HEK293 (cell line): ENCODE measurements at regions not wholly inside any gene's neighbourhood (a gene's known extent, or its start where the extent isn't known, plus 50 kb on each side); places are given as distances from the start of the nearest gene placed in this dataset.

ENCODE experiments used
- CTCF ChIA-PET: fragments of 350-600 bp; formaldehyde crosslinking; extraction: SDS; loops from one replicate; lab custom pipeline; 2021; ENCODE audit warnings: antibody characterized with exemption; lab: Yijun Ruan, JAX
- POLR2A ChIA-PET: fragments of 300-600 bp; formaldehyde crosslinking; extraction: SDS; loops from one replicate; lab custom pipeline; 2020; ENCODE audit warnings: antibody characterized with exemption, inconsistent platforms; lab: Yijun Ruan, JAX
- H3K27ac ChIP-seq: fragments of 200-500 bp; sonication (Bioruptor generic); 2 replicates; pipeline ENCODE4 v1.5.1; 2014; ENCODE audit warnings: low read depth, low read length, control low read depth, inconsistent platforms; ENCODE audit errors: extremely low read depth
- H3K36me3 ChIP-seq, 2 experiments: fragments of 200-500 bp in 1 of 2; sonication (Bioruptor generic) in 1 of 2; 1 replicate in 1 of 2; 2 replicates in 1 of 2; pipeline ENCODE4 v1.5.1; 2014 to 2017; ENCODE audit warnings: inconsistent platforms in 2 of 2, low read length in 2 of 2; ENCODE audit not compliant: control insufficient read depth in 2 of 2, insufficient read depth in 1 of 2
- H3K4me1 ChIP-seq: fragments of 200-500 bp; sonication (Bioruptor generic); 2 replicates; pipeline ENCODE4 v1.5.1; 2014; ENCODE audit warnings: mild to moderate bottlenecking, low read length, inconsistent platforms; ENCODE audit not compliant: control insufficient read depth, insufficient read depth
- H3K4me3 ChIP-seq: 2 replicates; pipeline ENCODE4 v1.5.1; 2011; ENCODE audit warnings: low read depth, mild to moderate bottlenecking, control low read depth, low read length, moderate library complexity
- H3K9me3 ChIP-seq: fragments of 200-500 bp; sonication (Bioruptor generic); 2 replicates; pipeline ENCODE4 v1.5.1; 2014; ENCODE audit warnings: low read depth, low read length, inconsistent platforms; ENCODE audit not compliant: control insufficient read depth, insufficient read depth
- BCL11A ChIP-seq: fragments of 450-650 bp; formaldehyde crosslinking; IDR thresholded peaks from 2 replicates; pipeline ENCODE4 v1.5.1; 2016; ENCODE audit warnings: low read depth, missing biosample characterization, missing genetic modification characterization
- GLI4 ChIP-seq: fragments of 450-650 bp; formaldehyde crosslinking; IDR thresholded peaks from 2 replicates; pipeline ENCODE4 v1.5.1; 2016; ENCODE audit warnings: missing biosample characterization, missing genetic modification characterization
- GLIS2 ChIP-seq: fragments of 450-650 bp; formaldehyde crosslinking; IDR thresholded peaks from 2 replicates; pipeline ENCODE4 v1.5.1; 2016; ENCODE audit warnings: missing biosample characterization, missing genetic modification characterization
- KLF16 ChIP-seq: fragments of 450-650 bp; formaldehyde crosslinking; IDR thresholded peaks from 2 replicates; pipeline ENCODE4 v1.5.1; 2017; ENCODE audit warnings: missing biosample characterization, missing genetic modification characterization
- KLF8 ChIP-seq: fragments of 450-650 bp; formaldehyde crosslinking; IDR thresholded peaks from 2 replicates; pipeline ENCODE4 v1.5.1; 2016; ENCODE audit warnings: missing biosample characterization, missing genetic modification characterization
- MZF1 ChIP-seq: fragments of 450-650 bp; formaldehyde crosslinking; IDR thresholded peaks from 2 replicates; pipeline ENCODE4 v1.5.1; 2017; ENCODE audit warnings: missing biosample characterization, missing genetic modification characterization, borderline replicate concordance
- REPIN1 ChIP-seq: fragments of 450-650 bp; formaldehyde crosslinking; IDR thresholded peaks from 2 replicates; pipeline ENCODE4 v1.5.1; 2017; ENCODE audit warnings: missing biosample characterization, missing genetic modification characterization, low read depth
- SETDB1 ChIP-seq: IDR thresholded peaks from one replicate; pipeline ENCODE4 v1.6.1; 2017; ENCODE audit warnings: mild to moderate bottlenecking, low read length, moderate library complexity, mixed read lengths; ENCODE audit not compliant: insufficient read length
- ZBTB8A ChIP-seq: fragments of 450-650 bp; formaldehyde crosslinking; IDR thresholded peaks from 2 replicates; pipeline ENCODE4 v1.5.1; 2016; ENCODE audit warnings: missing biosample characterization, missing genetic modification characterization
- ZNF146 ChIP-seq: fragments of 450-650 bp; formaldehyde crosslinking; IDR thresholded peaks from 2 replicates; pipeline ENCODE4 v1.5.1; 2016; ENCODE audit warnings: missing biosample characterization, missing genetic modification characterization
- ZNF157 ChIP-seq: fragments of 450-650 bp; formaldehyde crosslinking; IDR thresholded peaks from 2 replicates; pipeline ENCODE4 v1.5.1; 2016; ENCODE audit warnings: missing biosample characterization, missing genetic modification characterization
- ZNF24 ChIP-seq: fragments of 450-650 bp; formaldehyde crosslinking; IDR thresholded peaks from 2 replicates; pipeline ENCODE4 v1.5.1; 2016; ENCODE audit warnings: missing biosample characterization, missing genetic modification characterization
- ZNF280C ChIP-seq: fragments of 450-650 bp; formaldehyde crosslinking; IDR thresholded peaks from 2 replicates; pipeline ENCODE4 v1.5.1; 2016; ENCODE audit warnings: missing biosample characterization, missing genetic modification characterization
- ZNF350 ChIP-seq: fragments of 450-650 bp; formaldehyde crosslinking; IDR thresholded peaks from 2 replicates; pipeline ENCODE4 v1.5.0; 2017; ENCODE audit warnings: missing biosample characterization, mild to moderate bottlenecking, missing genetic modification characterization
- ZNF354C ChIP-seq: fragments of 450-650 bp; formaldehyde crosslinking; IDR thresholded peaks from 2 replicates; pipeline ENCODE4 v1.5.1; 2016; ENCODE audit warnings: missing biosample characterization, missing genetic modification characterization, low read depth, borderline replicate concordance
- ZNF416 ChIP-seq: fragments of 450-650 bp; formaldehyde crosslinking; IDR thresholded peaks from 2 replicates; pipeline ENCODE4 v1.5.1; 2016; ENCODE audit warnings: missing biosample characterization, missing genetic modification characterization
- ZNF560 ChIP-seq: fragments of 450-650 bp; formaldehyde crosslinking; IDR thresholded peaks from 2 replicates; pipeline ENCODE4 v1.5.1; 2017; ENCODE audit warnings: missing biosample characterization, missing genetic modification characterization, borderline replicate concordance
- ZNF596 ChIP-seq: fragments of 450-650 bp; IDR thresholded peaks from 2 replicates; pipeline ENCODE4 v1.5.0; 2018; ENCODE audit warnings: missing biosample characterization, mild to moderate bottlenecking, missing genetic modification characterization, moderate library complexity
- ZNF624 ChIP-seq: fragments of 450-650 bp; formaldehyde crosslinking; IDR thresholded peaks from 2 replicates; pipeline ENCODE4 v1.5.1; 2017; ENCODE audit warnings: missing biosample characterization, missing genetic modification characterization
- ZNF701 ChIP-seq: fragments of 450-650 bp; formaldehyde crosslinking; IDR thresholded peaks from 2 replicates; pipeline ENCODE4 v1.5.1; 2016; ENCODE audit warnings: missing biosample characterization, missing genetic modification characterization
- ZNF704 ChIP-seq: fragments of 450-650 bp; formaldehyde crosslinking; IDR thresholded peaks from 2 replicates; pipeline ENCODE4 v1.5.1; 2016; ENCODE audit warnings: missing biosample characterization, missing genetic modification characterization
- ZNF785 ChIP-seq: fragments of 450-650 bp; formaldehyde crosslinking; IDR thresholded peaks from 2 replicates; pipeline ENCODE4 v1.5.1; 2016; ENCODE audit warnings: missing biosample characterization, missing genetic modification characterization
- ZNF830 ChIP-seq: fragments of 450-650 bp; IDR thresholded peaks from 2 replicates; pipeline ENCODE4 v1.5.0; 2018; ENCODE audit warnings: missing biosample characterization, missing genetic modification characterization, low read depth, mild to moderate bottlenecking, moderate library complexity
- ZNF837 ChIP-seq: fragments of 450-650 bp; formaldehyde crosslinking; IDR thresholded peaks from 2 replicates; pipeline ENCODE4 v1.5.1; 2016; ENCODE audit warnings: missing biosample characterization, missing genetic modification characterization
- ZSCAN16 ChIP-seq: fragments of 450-650 bp; formaldehyde crosslinking; IDR thresholded peaks from 2 replicates; pipeline ENCODE4 v1.5.1; 2016; ENCODE audit warnings: missing biosample characterization, missing genetic modification characterization
- ZXDB ChIP-seq: fragments of 450-650 bp; formaldehyde crosslinking; IDR thresholded peaks from 2 replicates; pipeline ENCODE4 v1.5.1; 2016; ENCODE audit warnings: missing biosample characterization, missing genetic modification characterization
- TF ChIP-seq, protein P1 (sequence below): fragments of 450-650 bp; IDR thresholded peaks from 2 replicates; pipeline ENCODE4 v1.5.1; 2018; ENCODE audit warnings: missing biosample characterization, mild to moderate bottlenecking, missing genetic modification characterization

DNA sequence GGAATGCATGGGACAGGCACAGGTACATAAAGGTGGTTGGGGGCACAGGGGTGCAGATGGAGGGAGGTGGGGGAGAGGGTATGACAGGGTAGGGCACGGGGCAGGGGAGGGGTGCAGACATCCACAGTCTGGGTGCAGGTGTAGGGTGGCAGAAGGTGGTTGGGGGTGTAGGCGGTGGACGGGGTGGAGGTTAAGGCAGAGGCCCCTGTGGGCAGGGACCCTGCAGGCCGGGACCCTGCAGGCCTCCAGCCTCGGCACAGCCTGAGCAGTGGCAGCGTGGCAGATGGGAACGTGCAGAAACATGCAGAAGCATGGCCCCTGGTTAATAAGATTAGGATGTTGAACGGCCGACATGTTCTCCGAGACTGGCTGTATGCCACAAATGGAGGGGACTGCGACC is 115.2 kb downstream of the RBFOX3 start:
- H3K27ac ChIP-seq: no peak overlapping the region
- no peaks in the 10 kb centered on the region for H3K9me3 ChIP-seq
- H3K4me1 ChIP-seq: no peaks in the 10 kb centered on the region
- TF ChIP-seq SETDB1 (no peak), ZNF596 (tag by site-specific recombination) (no peak), BCL11A (no peak), ZNF830 (tag by site-specific recombination) (no peak), ZNF701 (no peak), ZBTB8A (tag by site-specific recombination) (no peak), REPIN1 (tag by site-specific recombination) (no peak), ZNF24 (tag by site-specific recombination) (no peak), ZNF416 (tag by site-specific recombination) (no peak)
- no peak overlapping the region for H3K4me3 ChIP-seq
- POLR2A ChIA-PET: no interaction called here
- CTCF ChIA-PET: no interaction called here
- H3K36me3 ChIP-seq: no peaks in the 10 kb centered on the region

DNA sequence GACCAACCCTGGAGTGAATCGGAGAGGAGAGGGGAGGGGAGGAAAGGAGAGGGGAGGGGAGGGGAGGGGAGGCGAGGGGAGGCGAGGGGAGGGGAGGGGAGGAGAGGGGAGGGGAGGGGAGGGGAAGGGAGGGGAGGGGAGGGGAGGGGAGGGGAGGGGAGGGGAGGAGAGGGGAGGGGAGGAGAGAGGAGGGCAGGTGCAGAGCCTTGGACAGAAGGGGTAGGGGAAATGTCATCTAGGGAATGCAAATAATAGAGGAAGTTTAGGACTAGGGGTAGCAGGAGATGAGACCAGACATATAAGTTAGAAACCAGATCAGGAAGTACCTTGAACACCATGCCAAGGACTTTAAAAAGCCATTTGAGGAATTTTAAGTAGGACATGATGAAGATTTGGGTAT is 119.8 kb downstream of the RBFOX3 start:
- no peak for TF ChIP-seq KLF8 (tag by site-specific recombination)
- TF ChIP-seq ZSCAN16 (tag by site-specific recombination): no peak
- no peak for TF ChIP-seq ZNF837 (tag by site-specific recombination)
- no peak for TF ChIP-seq GLIS2 (tag by site-specific recombination)
- no peak for TF ChIP-seq ZNF704 (tag by site-specific recombination)
- TF ChIP-seq KLF16 (tag by site-specific recombination): no peak
- no peak for TF ChIP-seq ZNF157 (tag by site-specific recombination)
- no peak for TF ChIP-seq ZNF354C (tag by site-specific recombination)
- TF ChIP-seq MZF1 (tag by site-specific recombination): no peak
- TF ChIP-seq ZNF280C (tag by site-specific recombination): no peak
- TF ChIP-seq, protein P1, sequence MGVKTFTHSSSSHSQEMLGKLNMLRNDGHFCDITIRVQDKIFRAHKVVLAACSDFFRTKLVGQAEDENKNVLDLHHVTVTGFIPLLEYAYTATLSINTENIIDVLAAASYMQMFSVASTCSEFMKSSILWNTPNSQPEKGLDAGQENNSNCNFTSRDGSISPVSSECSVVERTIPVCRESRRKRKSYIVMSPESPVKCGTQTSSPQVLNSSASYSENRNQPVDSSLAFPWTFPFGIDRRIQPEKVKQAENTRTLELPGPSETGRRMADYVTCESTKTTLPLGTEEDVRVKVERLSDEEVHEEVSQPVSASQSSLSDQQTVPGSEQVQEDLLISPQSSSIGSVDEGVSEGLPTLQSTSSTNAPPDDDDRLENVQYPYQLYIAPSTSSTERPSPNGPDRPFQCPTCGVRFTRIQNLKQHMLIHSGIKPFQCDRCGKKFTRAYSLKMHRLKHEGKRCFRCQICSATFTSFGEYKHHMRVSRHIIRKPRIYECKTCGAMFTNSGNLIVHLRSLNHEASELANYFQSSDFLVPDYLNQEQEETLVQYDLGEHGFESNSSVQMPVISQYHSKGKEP (tag by site-specific recombination): no peak
- no peak for TF ChIP-seq ZNF624
- TF ChIP-seq GLI4 (tag by site-specific recombination): no peak
- TF ChIP-seq ZXDB: no peak
- no peak for TF ChIP-seq ZNF560 (tag by site-specific recombination)
- TF ChIP-seq ZNF350 (tag by site-specific recombination): no peak
- no peak for TF ChIP-seq ZNF785
- TF ChIP-seq ZNF146 (tag by site-specific recombination): no peak
- no peak for TF ChIP-seq ZNF596 (tag by site-specific recombination)
- H3K9me3 ChIP-seq: no peaks in the 10 kb centered on the region
- no peaks in the 10 kb centered on the region for H3K4me1 ChIP-seq
- ChIA-PET POLR2A (no interaction called here), CTCF (no interaction called here)
- H3K27ac ChIP-seq: no peak overlapping the region
- no peak overlapping the region for H3K4me3 ChIP-seq
- H3K36me3 ChIP-seq: no peaks in the 10 kb centered on the region
